ENCODE measurements at regions not wholly inside any gene's neighbourhood (a gene's known extent, or its start where the extent isn't known, plus 50 kb on each side); places are given as distances from the start of the nearest gene placed in this dataset.
"Not testable (repeated sequence)": the region's sequence is repeated elsewhere in the genome, so short reads cannot be mapped to it uniquely, and the experiment has no call there.

GRCh38 chr6:9131616-9132015 is 696.3 kb upstream of the SLC35B3 start:
- DNase-seq, result no peak

- DNase-seq, result no peak
Measured at GRCh38 chr6:9131201-9131600, 695.9 kb upstream of the SLC35B3 start.

- DNase-seq, result no peak
Measured at GRCh38 chr6:9128970-9129369, 693.6 kb upstream of the SLC35B3 start.

- DNase-seq, result no peak
Measured at GRCh38 chr6:9126878-9127560, 691.7 kb upstream of the SLC35B3 start.

DNA sequence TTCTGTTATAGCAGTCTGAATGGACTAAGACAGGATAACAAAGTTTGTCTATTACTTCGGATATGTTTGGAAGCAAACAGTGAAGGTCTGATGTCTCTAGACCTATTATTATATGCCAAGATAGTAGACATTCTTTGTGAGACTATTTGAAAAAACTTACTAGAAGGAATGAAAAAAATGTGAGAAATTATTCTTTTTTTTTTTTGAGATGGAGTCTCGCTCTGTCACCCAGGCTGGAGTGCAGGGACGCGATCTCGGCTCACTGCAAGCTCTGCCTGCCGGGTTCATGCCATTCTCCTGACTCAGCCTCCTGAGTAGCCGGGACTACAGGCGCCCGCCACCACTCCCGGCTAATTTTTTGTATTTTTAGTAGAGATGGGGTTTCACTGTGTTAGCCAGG is 690.7 kb upstream of the SLC35B3 start:
- not testable (repeated sequence) for DNase-seq

- no peak for DNase-seq
Measured at GRCh38 chr6:9121549-9121948, 686.2 kb upstream of the SLC35B3 start.

- DNase-seq, result no peak
Measured at GRCh38 chr6:9116026-9116425, 680.7 kb upstream of the SLC35B3 start.

DNA sequence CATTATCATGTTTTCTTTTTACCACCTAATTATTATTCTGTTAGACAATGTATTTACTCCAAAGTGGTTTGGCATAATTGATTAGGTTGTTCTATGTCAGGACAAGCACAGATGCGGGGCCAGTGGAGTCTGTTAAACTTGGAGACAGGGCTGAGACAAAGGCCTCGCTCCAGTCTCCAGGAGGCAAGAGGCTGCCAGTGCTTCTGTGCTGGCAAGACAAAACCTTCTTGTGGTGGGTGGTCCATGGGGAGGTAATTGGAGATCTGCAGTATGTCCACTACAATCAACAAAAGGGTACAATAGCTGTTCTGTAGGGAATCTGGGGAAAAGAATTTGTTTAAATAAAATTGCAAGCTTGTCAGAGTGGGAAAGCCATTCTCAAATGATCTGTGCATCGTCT is 677.2 kb upstream of the SLC35B3 start:
- no peak for DNase-seq

DNA sequence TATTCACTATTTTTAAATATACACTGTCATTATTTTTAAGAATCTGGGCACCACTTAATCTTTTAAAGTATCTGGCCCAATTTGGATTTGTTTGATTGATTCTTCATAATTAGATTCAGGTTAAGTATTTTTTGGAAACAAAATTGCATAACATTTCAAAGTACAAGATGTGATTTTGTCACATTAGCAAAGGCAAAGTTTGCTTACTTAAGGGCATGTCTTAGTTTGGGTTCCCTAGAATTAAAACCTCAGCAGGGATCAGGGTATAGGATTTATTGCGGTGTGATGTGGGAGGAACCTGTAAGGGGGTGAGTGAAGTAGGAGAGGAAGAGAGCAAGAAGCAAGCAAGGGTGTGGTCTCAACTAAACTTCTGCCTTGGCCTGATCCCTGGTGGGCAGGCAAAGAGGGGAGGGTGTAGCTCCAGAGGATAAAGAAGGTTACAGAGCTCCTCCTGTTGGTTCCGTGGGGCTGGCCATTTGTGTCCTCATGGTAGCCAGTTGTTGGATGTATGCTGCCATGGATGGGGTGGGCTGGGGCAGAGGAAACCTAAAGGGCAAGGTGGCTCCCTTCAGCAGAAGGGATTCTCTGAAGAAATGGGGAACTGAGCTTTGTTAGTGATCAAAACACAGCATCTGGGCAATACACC is 668.7 kb upstream of the SLC35B3 start:
- DNase-seq, result no peak

- DNase-seq, result no peak
Measured at GRCh38 chr6:9101920-9102319, 666.6 kb upstream of the SLC35B3 start.

DNA sequence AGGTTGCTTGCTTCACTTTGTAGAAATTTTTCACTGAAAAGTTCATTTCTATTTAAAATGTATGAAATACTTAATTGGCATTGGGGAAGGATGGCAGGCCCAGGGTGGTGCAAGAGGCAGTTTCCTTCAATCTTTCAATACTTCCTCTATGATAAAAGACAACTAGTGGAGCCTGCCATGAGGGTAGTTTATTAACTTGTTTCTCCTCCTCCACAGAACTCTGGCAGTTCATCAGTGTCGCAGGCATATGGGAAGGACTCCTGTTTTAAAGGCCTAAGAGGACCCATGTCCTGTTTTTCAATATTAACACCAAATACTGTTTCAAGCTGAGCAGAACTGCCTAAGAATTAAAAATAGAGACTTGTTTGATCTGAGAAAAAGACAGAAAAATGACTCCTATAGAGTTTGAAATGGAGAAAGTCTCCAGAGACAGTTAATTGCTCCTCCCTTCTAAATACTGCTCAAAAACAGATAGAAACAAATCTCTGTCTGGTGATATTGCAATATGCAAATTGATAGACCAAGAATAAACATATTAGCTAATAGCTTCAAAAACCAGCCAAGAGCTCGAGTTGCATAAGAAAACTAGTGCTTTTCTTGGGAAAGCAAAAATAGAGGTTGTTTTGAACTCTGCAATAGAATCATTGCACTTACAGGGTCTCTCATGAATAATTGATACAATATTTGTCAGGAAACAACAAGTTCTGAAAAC is 665.7 kb upstream of the SLC35B3 start:
- no peak for DNase-seq

- no peak for DNase-seq
Measured at GRCh38 chr6:9095729-9096128, 660.4 kb upstream of the SLC35B3 start.

GRCh38 chr6:9095137-9095536 is 659.8 kb upstream of the SLC35B3 start:
- no peak for DNase-seq

GRCh38 chr6:9089724-9090123 is 654.4 kb upstream of the SLC35B3 start:
- DNase-seq, result no peak

DNA sequence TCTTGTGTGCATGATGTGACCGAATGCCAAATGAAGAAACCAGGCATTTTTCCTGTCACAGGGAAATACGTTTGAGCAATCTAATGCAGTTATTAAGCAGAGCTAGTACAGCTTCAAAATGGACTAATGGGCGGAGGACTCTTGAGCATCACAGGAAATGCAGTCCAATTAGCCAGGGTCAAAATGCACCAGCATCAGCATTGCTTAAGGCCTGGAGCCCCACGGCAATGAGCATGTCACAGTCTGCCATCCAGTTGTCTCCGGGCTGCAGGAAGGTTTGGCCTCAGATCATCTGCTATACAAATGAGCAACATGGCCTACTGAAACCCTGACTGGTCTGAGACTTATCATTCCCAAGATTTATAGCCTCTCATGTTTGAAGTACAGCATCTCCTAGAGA is 652.1 kb upstream of the SLC35B3 start:
- DNase-seq, result no peak

DNA sequence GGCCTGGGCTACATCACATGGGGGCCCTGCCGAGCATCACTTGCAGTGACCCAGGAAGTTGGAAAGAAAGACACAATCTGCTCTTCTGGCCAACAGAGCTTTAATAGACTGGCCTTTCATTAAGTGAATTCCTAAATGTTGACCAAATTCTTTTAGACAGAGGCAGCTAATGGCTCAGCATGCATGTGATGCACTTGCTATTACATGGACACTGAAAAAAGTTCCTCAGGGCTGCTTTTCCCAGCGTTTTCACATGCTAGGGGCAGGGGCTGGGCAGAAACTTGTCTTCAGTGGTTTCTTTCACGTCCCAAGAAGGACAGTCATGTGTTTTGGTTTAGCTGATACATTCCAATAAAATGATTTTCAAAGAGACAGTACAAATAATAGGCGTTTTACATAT is 651.0 kb upstream of the SLC35B3 start:
- no peak for DNase-seq

DNA sequence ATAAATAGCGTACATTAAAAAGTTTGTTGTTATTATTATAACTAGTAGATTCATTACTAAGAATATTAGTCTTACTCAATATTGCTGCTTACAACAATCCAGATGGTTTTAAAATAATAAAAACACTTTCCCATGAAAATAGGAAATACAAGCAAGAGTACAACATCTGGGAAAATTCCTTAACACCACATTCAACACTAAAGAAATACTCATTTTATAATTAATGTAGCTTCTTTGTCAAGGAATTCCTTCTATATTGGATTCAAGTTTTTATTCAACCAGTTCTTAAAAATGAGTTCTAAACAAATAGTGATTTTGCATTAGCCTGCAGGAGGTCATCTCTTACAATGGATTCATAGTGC is 650.3 kb upstream of the SLC35B3 start:
- DNase-seq, result no peak

GRCh38 chr6:9085054-9085708 is 649.8 kb upstream of the SLC35B3 start:
- DNase-seq, result no peak

DNA sequence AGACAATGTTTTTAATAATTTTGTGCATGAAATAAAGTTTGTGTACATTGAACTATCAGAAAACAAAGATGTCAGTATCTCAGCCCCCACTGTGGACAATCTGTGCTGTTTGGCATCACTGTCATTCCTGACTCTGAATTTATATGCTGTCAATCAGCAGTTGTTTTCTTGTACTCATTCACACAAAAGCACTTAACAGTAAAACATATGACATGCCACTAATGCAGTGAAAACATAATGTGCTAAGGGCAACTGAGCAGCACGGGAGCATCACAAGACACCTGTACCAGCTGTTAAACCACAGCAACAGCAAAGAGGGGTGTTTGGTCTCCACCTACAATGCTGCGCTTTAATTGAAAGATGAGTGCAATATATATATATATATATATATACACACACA is 647.8 kb upstream of the SLC35B3 start:
- DNase-seq, result no peak

GRCh38 chr6:9066726-9067125 is 631.4 kb upstream of the SLC35B3 start:
- no peak for DNase-seq

- DNase-seq, result no peak
Measured at GRCh38 chr6:9064156-9064555, 628.8 kb upstream of the SLC35B3 start.

- DNase-seq, result no peak
Measured at GRCh38 chr6:9062596-9062995, 627.3 kb upstream of the SLC35B3 start.

GRCh38 chr6:9057937-9058336 is 622.6 kb upstream of the SLC35B3 start:
- DNase-seq, result no peak

- no peak for DNase-seq
Measured at GRCh38 chr6:9056556-9056955, 621.2 kb upstream of the SLC35B3 start.
